ENCODE measurements at regions not wholly inside any gene's neighbourhood (a gene's known extent, or its start where the extent isn't known, plus 50 kb on each side); places are given as distances from the start of the nearest gene placed in this dataset.

DNA sequence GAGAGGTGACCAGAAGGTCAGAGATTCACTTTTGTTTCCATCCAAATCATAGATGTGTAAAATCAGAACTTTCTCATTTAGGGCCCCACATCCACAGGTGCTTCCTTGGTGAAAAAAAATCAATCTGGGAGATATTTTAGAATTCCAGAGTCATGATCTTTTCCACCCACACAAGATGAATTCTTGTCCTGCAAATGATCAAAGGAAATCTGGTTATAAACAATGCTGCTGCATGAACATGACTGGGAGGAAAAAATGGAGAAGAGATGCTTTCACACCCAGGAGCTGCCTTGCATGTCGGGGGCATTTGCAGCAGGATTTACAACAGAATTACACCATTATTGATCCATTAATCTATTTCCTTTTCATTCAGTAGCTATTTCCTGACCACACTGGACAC is 106.5 kb upstream of the TMEM72 start:
- no peaks in the 10 kb centered on the region for H3K27me3 ChIP-seq (ENCODE audit: control insufficient read depth in 2 of 2, insufficient read depth in 2 of 2, low read length in 2 of 2)
- no peaks in the 10 kb centered on the region for H3K9me3 ChIP-seq (ENCODE audit: control insufficient read depth in 2 of 2, low read length in 2 of 2)
- H3K36me3 ChIP-seq (ENCODE audit: control insufficient read depth in 2 of 2, insufficient read depth in 2 of 2, low read length in 2 of 2), result no peaks in the 10 kb centered on the region
- no peak overlapping the region for H3K9ac ChIP-seq (ENCODE audit: low read depth in 1 of 2, low read length in 2 of 2)
- no peaks in the 10 kb centered on the region for H3K4me1 ChIP-seq (ENCODE audit: control insufficient read depth in 2 of 2, insufficient read depth in 2 of 2, low read length in 2 of 2)
- no peak overlapping the region for H3K27ac ChIP-seq (ENCODE audit: low read depth in 2 of 2, low read length in 2 of 2)
- H3K4me3 ChIP-seq (ENCODE audit: low read length in 2 of 2), result no peak overlapping the region

- H3K4me3 ChIP-seq (ENCODE audit: low read length in 2 of 2), result no peak overlapping the region
- no peaks in the 10 kb centered on the region for H3K4me1 ChIP-seq (ENCODE audit: control insufficient read depth in 2 of 2, insufficient read depth in 2 of 2, low read length in 2 of 2)
- no peaks in the 10 kb centered on the region for H3K36me3 ChIP-seq (ENCODE audit: control insufficient read depth in 2 of 2, insufficient read depth in 2 of 2, low read length in 2 of 2)
- H3K9ac ChIP-seq (ENCODE audit: low read depth in 1 of 2, low read length in 2 of 2), result no peak overlapping the region
- no peak overlapping the region for H3K27ac ChIP-seq (ENCODE audit: low read depth in 2 of 2, low read length in 2 of 2)
- no peaks in the 10 kb centered on the region for H3K9me3 ChIP-seq (ENCODE audit: control insufficient read depth in 2 of 2, low read length in 2 of 2)
- H3K27me3 ChIP-seq (ENCODE audit: control insufficient read depth in 2 of 2, insufficient read depth in 2 of 2, low read length in 2 of 2), result no peaks in the 10 kb centered on the region
Measured at GRCh38 chr10:44805466-44806210, 105.5 kb upstream of the TMEM72 start.

GRCh38 chr10:44806950-44807349 is 104.2 kb upstream of the TMEM72 start:
- H3K4me1 ChIP-seq (ENCODE audit: control insufficient read depth in 2 of 2, insufficient read depth in 2 of 2, low read length in 2 of 2), result no peaks in the 10 kb centered on the region
- no peaks in the 10 kb centered on the region for H3K27me3 ChIP-seq (ENCODE audit: control insufficient read depth in 2 of 2, insufficient read depth in 2 of 2, low read length in 2 of 2)
- no peak overlapping the region for H3K27ac ChIP-seq (ENCODE audit: low read depth in 2 of 2, low read length in 2 of 2)

GRCh38 chr10:44807451-44807850 is 103.7 kb upstream of the TMEM72 start:
- Histone ChIP-seq H3K9ac (ENCODE audit: low read depth in 1 of 2, low read length in 2 of 2) (no peak overlapping the region), H3K27me3 (ENCODE audit: control insufficient read depth in 2 of 2, insufficient read depth in 2 of 2, low read length in 2 of 2) (no peaks in the 10 kb centered on the region), H3K27ac (ENCODE audit: low read depth in 2 of 2, low read length in 2 of 2) (no peak overlapping the region), H3K36me3 (ENCODE audit: control insufficient read depth in 2 of 2, insufficient read depth in 2 of 2, low read length in 2 of 2) (no peaks in the 10 kb centered on the region), H3K4me1 (ENCODE audit: control insufficient read depth in 2 of 2, insufficient read depth in 2 of 2, low read length in 2 of 2) (no peaks in the 10 kb centered on the region), H3K9me3 (ENCODE audit: control insufficient read depth in 2 of 2, low read length in 2 of 2) (no peaks in the 10 kb centered on the region), H3K4me3 (ENCODE audit: low read length in 2 of 2) (no peak overlapping the region)

More at GRCh38 chr10:44806950-44807349, 104.2 kb upstream of the TMEM72 start:
- Histone ChIP-seq H3K4me3 (ENCODE audit: low read length in 2 of 2) (no peak overlapping the region), H3K9ac (ENCODE audit: low read depth in 1 of 2, low read length in 2 of 2) (no peak overlapping the region), H3K9me3 (ENCODE audit: control insufficient read depth in 2 of 2, low read length in 2 of 2) (no peaks in the 10 kb centered on the region), H3K36me3 (ENCODE audit: control insufficient read depth in 2 of 2, insufficient read depth in 2 of 2, low read length in 2 of 2) (no peaks in the 10 kb centered on the region)

GRCh38 chr10:44809647-44810046 is 101.5 kb upstream of the TMEM72 start:
- no peak overlapping the region for H3K9ac ChIP-seq (ENCODE audit: low read depth in 1 of 2, low read length in 2 of 2)
- H3K4me1 ChIP-seq (ENCODE audit: control insufficient read depth in 2 of 2, insufficient read depth in 2 of 2, low read length in 2 of 2), result no peaks in the 10 kb centered on the region
- H3K27me3 ChIP-seq (ENCODE audit: control insufficient read depth in 2 of 2, insufficient read depth in 2 of 2, low read length in 2 of 2), result no peaks in the 10 kb centered on the region

GRCh38 chr10:44811072-44811471 is 100.1 kb upstream of the TMEM72 start:
- no peaks in the 10 kb centered on the region for H3K4me1 ChIP-seq (ENCODE audit: control insufficient read depth in 2 of 2, insufficient read depth in 2 of 2, low read length in 2 of 2)
- no peak overlapping the region for H3K9ac ChIP-seq (ENCODE audit: low read depth in 1 of 2, low read length in 2 of 2)
- no peaks in the 10 kb centered on the region for H3K36me3 ChIP-seq (ENCODE audit: control insufficient read depth in 2 of 2, insufficient read depth in 2 of 2, low read length in 2 of 2)
- H3K9me3 ChIP-seq (ENCODE audit: control insufficient read depth in 2 of 2, low read length in 2 of 2), result no peaks in the 10 kb centered on the region
- H3K4me3 ChIP-seq (ENCODE audit: low read length in 2 of 2), result no peak overlapping the region
- no peak overlapping the region for H3K27ac ChIP-seq (ENCODE audit: low read depth in 2 of 2, low read length in 2 of 2)
- no peaks in the 10 kb centered on the region for H3K27me3 ChIP-seq (ENCODE audit: control insufficient read depth in 2 of 2, insufficient read depth in 2 of 2, low read length in 2 of 2)

More at GRCh38 chr10:44809647-44810046, 101.5 kb upstream of the TMEM72 start:
- Histone ChIP-seq H3K9me3 (ENCODE audit: control insufficient read depth in 2 of 2, low read length in 2 of 2) (no peaks in the 10 kb centered on the region), H3K36me3 (ENCODE audit: control insufficient read depth in 2 of 2, insufficient read depth in 2 of 2, low read length in 2 of 2) (no peaks in the 10 kb centered on the region), H3K4me3 (ENCODE audit: low read length in 2 of 2) (no peak overlapping the region), H3K27ac (ENCODE audit: low read depth in 2 of 2, low read length in 2 of 2) (no peak overlapping the region)

GRCh38 chr10:44813201-44813600 is 97.9 kb upstream of the TMEM72 start:
- no peak overlapping the region for H3K27ac ChIP-seq (ENCODE audit: low read depth in 2 of 2, low read length in 2 of 2)
- H3K9ac ChIP-seq (ENCODE audit: low read depth in 1 of 2, low read length in 2 of 2), result no peak overlapping the region
- H3K36me3 ChIP-seq (ENCODE audit: control insufficient read depth in 2 of 2, insufficient read depth in 2 of 2, low read length in 2 of 2), result no peaks in the 10 kb centered on the region
- no peaks in the 10 kb centered on the region for H3K9me3 ChIP-seq (ENCODE audit: control insufficient read depth in 2 of 2, low read length in 2 of 2)
- H3K4me3 ChIP-seq (ENCODE audit: low read length in 2 of 2), result no peak overlapping the region
- H3K4me1 ChIP-seq (ENCODE audit: control insufficient read depth in 2 of 2, insufficient read depth in 2 of 2, low read length in 2 of 2), result no peaks in the 10 kb centered on the region
- no peaks in the 10 kb centered on the region for H3K27me3 ChIP-seq (ENCODE audit: control insufficient read depth in 2 of 2, insufficient read depth in 2 of 2, low read length in 2 of 2)

DNA sequence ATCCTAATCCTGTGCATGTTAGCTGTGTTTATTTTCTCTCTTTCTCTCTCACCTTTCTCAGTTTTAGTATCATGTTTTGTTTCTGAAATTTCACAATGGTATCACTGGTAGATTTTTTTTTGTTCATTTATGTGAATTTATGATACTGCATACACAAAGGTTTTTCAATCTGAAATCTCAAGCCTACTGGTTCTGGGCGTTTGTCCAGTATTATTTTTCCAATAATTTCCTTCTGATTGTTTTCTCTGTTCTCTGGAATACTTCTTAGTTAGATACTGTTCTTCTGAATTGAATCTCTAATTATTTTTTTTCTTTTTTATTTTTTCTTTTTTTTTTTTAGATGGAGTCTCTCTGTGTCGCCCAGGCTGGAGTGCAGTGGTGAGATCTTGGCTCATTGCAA is 96.2 kb upstream of the TMEM72 start:
- Histone ChIP-seq H3K9ac (ENCODE audit: low read depth in 1 of 2, low read length in 2 of 2) (no peak overlapping the region), H3K36me3 (ENCODE audit: control insufficient read depth in 2 of 2, insufficient read depth in 2 of 2, low read length in 2 of 2) (no peaks in the 10 kb centered on the region), H3K27me3 (ENCODE audit: control insufficient read depth in 2 of 2, insufficient read depth in 2 of 2, low read length in 2 of 2) (no peaks in the 10 kb centered on the region), H3K4me3 (ENCODE audit: low read length in 2 of 2) (no peak overlapping the region), H3K9me3 (ENCODE audit: control insufficient read depth in 2 of 2, low read length in 2 of 2) (no peaks in the 10 kb centered on the region), H3K27ac (ENCODE audit: low read depth in 2 of 2, low read length in 2 of 2) (no peak overlapping the region), H3K4me1 (ENCODE audit: control insufficient read depth in 2 of 2, insufficient read depth in 2 of 2, low read length in 2 of 2) (no peaks in the 10 kb centered on the region)

DNA sequence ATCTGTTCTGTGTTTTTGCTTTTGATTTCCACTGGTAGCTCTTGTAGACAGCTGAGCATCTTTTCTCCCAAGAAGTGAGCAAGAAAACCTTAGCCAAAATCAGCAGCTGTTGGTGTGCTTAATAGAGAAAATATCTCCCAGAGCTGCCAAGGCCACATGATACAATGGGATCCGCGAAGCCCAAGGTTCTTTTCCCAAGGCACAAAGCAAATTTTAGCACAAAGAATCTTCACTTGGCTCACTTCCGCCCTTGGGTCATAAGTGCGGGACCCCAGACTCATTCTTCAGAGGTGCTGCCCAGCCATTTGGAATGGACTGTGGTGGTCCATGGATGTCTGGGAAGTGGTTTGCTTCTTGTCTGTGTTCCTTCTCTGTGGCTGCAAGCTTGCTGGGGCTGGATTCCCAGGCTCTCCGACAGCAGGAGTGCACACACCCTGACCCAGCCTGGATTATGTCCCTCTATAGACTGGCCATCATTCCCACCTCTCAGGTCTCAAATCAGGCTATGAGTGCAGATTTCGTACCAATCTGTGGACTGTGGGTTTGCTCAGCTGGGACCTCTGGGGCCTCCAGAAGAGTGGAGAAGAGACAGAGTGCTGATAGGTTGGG is 93.0 kb upstream of the TMEM72 start:
- no peaks in the 10 kb centered on the region for H3K4me1 ChIP-seq (ENCODE audit: control insufficient read depth in 2 of 2, insufficient read depth in 2 of 2, low read length in 2 of 2)
- no peak overlapping the region for H3K27ac ChIP-seq (ENCODE audit: low read depth in 2 of 2, low read length in 2 of 2)
- no peaks in the 10 kb centered on the region for H3K36me3 ChIP-seq (ENCODE audit: control insufficient read depth in 2 of 2, insufficient read depth in 2 of 2, low read length in 2 of 2)
- H3K9ac ChIP-seq (ENCODE audit: low read depth in 1 of 2, low read length in 2 of 2), result no peak overlapping the region
- no peaks in the 10 kb centered on the region for H3K9me3 ChIP-seq (ENCODE audit: control insufficient read depth in 2 of 2, low read length in 2 of 2)
- H3K4me3 ChIP-seq (ENCODE audit: low read length in 2 of 2), result no peak overlapping the region
- H3K27me3 ChIP-seq (ENCODE audit: control insufficient read depth in 2 of 2, insufficient read depth in 2 of 2, low read length in 2 of 2), result no peaks in the 10 kb centered on the region

- Histone ChIP-seq H3K4me3 (ENCODE audit: low read length in 2 of 2) (no peak overlapping the region), H3K27ac (ENCODE audit: low read depth in 2 of 2, low read length in 2 of 2) (no peak overlapping the region), H3K4me1 (ENCODE audit: control insufficient read depth in 2 of 2, insufficient read depth in 2 of 2, low read length in 2 of 2) (no peaks in the 10 kb centered on the region), H3K27me3 (ENCODE audit: control insufficient read depth in 2 of 2, insufficient read depth in 2 of 2, low read length in 2 of 2) (no peaks in the 10 kb centered on the region), H3K9ac (ENCODE audit: low read depth in 1 of 2, low read length in 2 of 2) (no peak overlapping the region), H3K9me3 (ENCODE audit: control insufficient read depth in 2 of 2, low read length in 2 of 2) (no peaks in the 10 kb centered on the region), H3K36me3 (ENCODE audit: control insufficient read depth in 2 of 2, insufficient read depth in 2 of 2, low read length in 2 of 2) (no peaks in the 10 kb centered on the region)
Measured at GRCh38 chr10:44818701-44819127, 92.4 kb upstream of the TMEM72 start.
